ENCODE measurements at regions not wholly inside any gene's neighbourhood (a gene's known extent, or its start where the extent isn't known, plus 50 kb on each side); places are given as distances from the start of the nearest gene placed in this dataset.

- no peak for TF ChIP-seq POLR2A (IDR thresholded peaks at IDR 0.05; ENCODE audit: low read length)
- TF ChIP-seq GATA1 (IDR thresholded peaks at IDR 0.05; ENCODE audit: low read depth, low read length) = no peak
These were observed 114.1 kb downstream of the KIF26A start for GRCh38 chr14:104252256-104253215.

Data from erythroblast (primary cell).